ENCODE measurements at regions not wholly inside any gene's neighbourhood (a gene's known extent, or its start where the extent isn't known, plus 50 kb on each side); places are given as distances from the start of the nearest gene placed in this dataset.

- H3K4me3 ChIP-seq: no peak overlapping the region
- no peaks in the 10 kb centered on the region for H3K9me3 ChIP-seq
- intact Hi-C loops (cut with DNase I): no loop called here
- H3K4me1 ChIP-seq: no peaks in the 10 kb centered on the region
- no peak for TF ChIP-seq CTCF (IDR thresholded peaks at IDR 0.05)
- DNase-seq: no peak
- H3K27ac ChIP-seq: no peak overlapping the region
- H3K27me3 ChIP-seq: no peaks in the 10 kb centered on the region
- no peaks in the 10 kb centered on the region for H3K36me3 ChIP-seq
- no peak overlapping the region for H3K9ac ChIP-seq (ENCODE audit: low read depth in 2 of 2, low read length in 2 of 2)
Measured at GRCh38 chr14:95397325-95397724, 77.6 kb upstream of the CLMN start.

GRCh38 chr14:95396221-95396620 lies 76.5 kb upstream of the CLMN start:
- H3K9ac ChIP-seq (ENCODE audit: low read depth in 2 of 2, low read length in 2 of 2): no peak overlapping the region
- intact Hi-C loops (cut with DNase I): no loop called here
- TF ChIP-seq CTCF (IDR thresholded peaks at IDR 0.05): no peak
- DNase-seq: no peak
- no peak overlapping the region for H3K27ac ChIP-seq
- H3K9me3 ChIP-seq: no peaks in the 10 kb centered on the region
- no peaks in the 10 kb centered on the region for H3K36me3 ChIP-seq
- H3K4me1 ChIP-seq: no peaks in the 10 kb centered on the region
- no peak overlapping the region for H3K4me3 ChIP-seq
- no peaks in the 10 kb centered on the region for H3K27me3 ChIP-seq

- Histone ChIP-seq H3K4me1 (no peaks in the 10 kb centered on the region), H3K4me3 (no peak overlapping the region), H3K36me3 (no peaks in the 10 kb centered on the region), H3K27me3 (no peaks in the 10 kb centered on the region), H3K27ac (no peak overlapping the region), H3K9ac (ENCODE audit: low read depth in 2 of 2, low read length in 2 of 2) (no peak overlapping the region), H3K9me3 (no peaks in the 10 kb centered on the region)
- TF ChIP-seq CTCF (IDR thresholded peaks at IDR 0.05): no peak
- DNase-seq: no peak
- intact Hi-C loops (cut with DNase I): no loop called here
Measured at GRCh38 chr14:95395098-95395737, 75.5 kb upstream of the CLMN start.

GRCh38 chr14:95394297-95395097 lies 74.8 kb upstream of the CLMN start:
- no peaks in the 10 kb centered on the region for H3K9me3 ChIP-seq
- H3K27me3 ChIP-seq: no peaks in the 10 kb centered on the region
- no peak for TF ChIP-seq CTCF (IDR thresholded peaks at IDR 0.05)
- H3K27ac ChIP-seq: no peak overlapping the region
- intact Hi-C loops (cut with DNase I): no loop called here
- no peaks in the 10 kb centered on the region for H3K36me3 ChIP-seq
- no peak for DNase-seq
- no peaks in the 10 kb centered on the region for H3K4me1 ChIP-seq
- H3K9ac ChIP-seq (ENCODE audit: low read depth in 2 of 2, low read length in 2 of 2): no peak overlapping the region
- H3K4me3 ChIP-seq: no peak overlapping the region

GRCh38 chr14:95392841-95393240 lies 73.1 kb upstream of the CLMN start:
- Histone ChIP-seq H3K27ac (no peak overlapping the region), H3K4me3 (no peak overlapping the region), H3K27me3 (no peaks in the 10 kb centered on the region), H3K9ac (ENCODE audit: low read depth in 2 of 2, low read length in 2 of 2) (no peak overlapping the region), H3K4me1 (no peaks in the 10 kb centered on the region), H3K9me3 (no peaks in the 10 kb centered on the region), H3K36me3 (no peaks in the 10 kb centered on the region)
- no peak for DNase-seq
- no peak for TF ChIP-seq CTCF (IDR thresholded peaks at IDR 0.05)
- intact Hi-C loops (cut with DNase I): no loop called here

Data from colonic mucosa (tissue), 4 donors.